ENCODE measurements at regions not wholly inside any gene's neighbourhood (a gene's known extent, or its start where the extent isn't known, plus 50 kb on each side); places are given as distances from the start of the nearest gene placed in this dataset.

DNA sequence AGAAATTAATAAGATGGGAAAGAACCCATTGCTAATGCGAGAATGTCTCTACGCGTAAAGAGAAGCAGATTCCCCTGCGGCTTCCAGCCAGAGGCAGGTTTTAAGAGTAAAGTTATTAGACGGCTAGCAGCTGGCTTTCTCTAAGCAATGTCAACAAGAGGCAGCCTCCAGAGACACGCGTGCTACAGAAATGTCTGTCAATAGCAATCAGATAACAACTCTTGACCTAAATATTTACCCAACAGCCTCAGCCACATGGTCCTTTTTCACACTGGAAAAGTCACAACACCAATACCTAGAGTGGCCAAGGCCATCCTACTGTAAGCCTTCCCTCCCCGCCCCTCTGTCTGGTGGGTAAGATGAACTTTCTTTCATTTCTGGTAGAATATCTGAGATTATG lies 146.0 kb upstream of the SFSWAP start:
- no peak overlapping the region for H3K27ac ChIP-seq (ENCODE audit: control insufficient read depth, insufficient read depth, low read length)
- no peaks in the 10 kb centered on the region for H3K79me2 ChIP-seq (ENCODE audit: control insufficient read depth, insufficient read depth, low read length)
- peaks cover 7% of the 10 kb centered on the region for H3K27me3 ChIP-seq (ENCODE audit: control insufficient read depth, extremely low read depth, insufficient read depth, low read length)
- H3K4me1 ChIP-seq (ENCODE audit: control insufficient read depth, extremely low read depth, insufficient read depth, low read length) = no peaks in the 10 kb centered on the region
- no peaks in the 10 kb centered on the region for H4K20me1 ChIP-seq (ENCODE audit: control insufficient read depth, extremely low read depth, insufficient read depth, low read length)
- H3K9me1 ChIP-seq (ENCODE audit: control insufficient read depth, extremely low read depth, insufficient read depth, low read length) = no peaks in the 10 kb centered on the region
- no peak overlapping the region for H2AFZ ChIP-seq (ENCODE audit: control insufficient read depth, low read length)
- no peak overlapping the region for H3K4me2 ChIP-seq (ENCODE audit: control insufficient read depth, extremely low read depth, insufficient read depth, low read depth, low read length)
- DNase-seq (ENCODE audit: low read depth, low spot score) (no peak), FAIRE-seq (no peak)
- dilution Hi-C loops (cut with MboI; ENCODE audit: extremely low pct_ligation_motif_present, low sequenced_read_pairs) = no loop called here
- TF ChIP-seq CTCF (optimal IDR thresholded peaks at IDR 0.05 in 1 of 3, IDR thresholded peaks at IDR 0.05 in 1 of 3, conservative IDR thresholded peaks at IDR 0.05 in 1 of 3; ENCODE audit: extremely low read depth in 1 of 3, insufficient read depth in 2 of 3, low read length in 3 of 3) = no peak
- no peak for TF ChIP-seq EZH2 (IDR thresholded peaks at IDR 0.05; ENCODE audit: low read length)
- H3K9me3 ChIP-seq (ENCODE audit: control insufficient read depth, low read depth, low read length) = no peaks in the 10 kb centered on the region
- no peaks in the 10 kb centered on the region for H3K36me3 ChIP-seq (ENCODE audit: control insufficient read depth in 2 of 2, extremely low read depth in 1 of 2, insufficient read depth in 2 of 2, low read length in 2 of 2)
- no peak overlapping the region for H3K9ac ChIP-seq (ENCODE audit: control insufficient read depth, extremely low read depth, insufficient read depth, low read length)
- no peak overlapping the region for H3K4me3 ChIP-seq (ENCODE audit: control insufficient read depth in 2 of 3, extremely low read depth in 1 of 3, insufficient read depth in 2 of 3, low read depth in 1 of 3, low read length in 3 of 3)

- H2AFZ ChIP-seq (ENCODE audit: control insufficient read depth, low read length) = no peak overlapping the region
- peaks cover 7% of the 10 kb centered on the region for H3K27me3 ChIP-seq (ENCODE audit: control insufficient read depth, extremely low read depth, insufficient read depth, low read length)
- no peaks in the 10 kb centered on the region for H3K79me2 ChIP-seq (ENCODE audit: control insufficient read depth, insufficient read depth, low read length)
- H3K9me1 ChIP-seq (ENCODE audit: control insufficient read depth, extremely low read depth, insufficient read depth, low read length) = no peaks in the 10 kb centered on the region
- no peak overlapping the region for H3K9ac ChIP-seq (ENCODE audit: control insufficient read depth, extremely low read depth, insufficient read depth, low read length)
- no peak overlapping the region for H3K4me2 ChIP-seq (ENCODE audit: control insufficient read depth, extremely low read depth, insufficient read depth, low read depth, low read length)
- TF ChIP-seq CTCF (optimal IDR thresholded peaks at IDR 0.05 in 1 of 3, IDR thresholded peaks at IDR 0.05 in 1 of 3, conservative IDR thresholded peaks at IDR 0.05 in 1 of 3; ENCODE audit: extremely low read depth in 1 of 3, insufficient read depth in 2 of 3, low read length in 3 of 3) (no peak), EZH2 (IDR thresholded peaks at IDR 0.05; ENCODE audit: low read length) (no peak)
- H3K4me1 ChIP-seq (ENCODE audit: control insufficient read depth, extremely low read depth, insufficient read depth, low read length) = no peaks in the 10 kb centered on the region
- DNase-seq (ENCODE audit: low read depth, low spot score) (no peak), FAIRE-seq (no peak)
- no peak overlapping the region for H3K4me3 ChIP-seq (ENCODE audit: control insufficient read depth in 2 of 3, extremely low read depth in 1 of 3, insufficient read depth in 2 of 3, low read depth in 1 of 3, low read length in 3 of 3)
- H4K20me1 ChIP-seq (ENCODE audit: control insufficient read depth, extremely low read depth, insufficient read depth, low read length) = no peaks in the 10 kb centered on the region
- no peaks in the 10 kb centered on the region for H3K36me3 ChIP-seq (ENCODE audit: control insufficient read depth in 2 of 2, extremely low read depth in 1 of 2, insufficient read depth in 2 of 2, low read length in 2 of 2)
- H3K27ac ChIP-seq (ENCODE audit: control insufficient read depth, insufficient read depth, low read length) = no peak overlapping the region
- no peaks in the 10 kb centered on the region for H3K9me3 ChIP-seq (ENCODE audit: control insufficient read depth, low read depth, low read length)
- dilution Hi-C loops (cut with MboI; ENCODE audit: extremely low pct_ligation_motif_present, low sequenced_read_pairs) = no loop called here
Observed at GRCh38 chr12:131565267-131566015, 145.4 kb upstream of the SFSWAP start.

Data from keratinocyte (primary cell).